ENCODE measurements at regions not wholly inside any gene's neighbourhood (a gene's known extent, or its start where the extent isn't known, plus 50 kb on each side); places are given as distances from the start of the nearest gene placed in this dataset.
"Not testable (repeated sequence)": the region's sequence is repeated elsewhere in the genome, so short reads cannot be mapped to it uniquely, and the experiment has no call there.

- TF ChIP-seq ZFX (IDR thresholded peaks at IDR 0.05; ENCODE audit: borderline replicate concordance) = no peak
- TF ChIP-seq, protein P1, sequence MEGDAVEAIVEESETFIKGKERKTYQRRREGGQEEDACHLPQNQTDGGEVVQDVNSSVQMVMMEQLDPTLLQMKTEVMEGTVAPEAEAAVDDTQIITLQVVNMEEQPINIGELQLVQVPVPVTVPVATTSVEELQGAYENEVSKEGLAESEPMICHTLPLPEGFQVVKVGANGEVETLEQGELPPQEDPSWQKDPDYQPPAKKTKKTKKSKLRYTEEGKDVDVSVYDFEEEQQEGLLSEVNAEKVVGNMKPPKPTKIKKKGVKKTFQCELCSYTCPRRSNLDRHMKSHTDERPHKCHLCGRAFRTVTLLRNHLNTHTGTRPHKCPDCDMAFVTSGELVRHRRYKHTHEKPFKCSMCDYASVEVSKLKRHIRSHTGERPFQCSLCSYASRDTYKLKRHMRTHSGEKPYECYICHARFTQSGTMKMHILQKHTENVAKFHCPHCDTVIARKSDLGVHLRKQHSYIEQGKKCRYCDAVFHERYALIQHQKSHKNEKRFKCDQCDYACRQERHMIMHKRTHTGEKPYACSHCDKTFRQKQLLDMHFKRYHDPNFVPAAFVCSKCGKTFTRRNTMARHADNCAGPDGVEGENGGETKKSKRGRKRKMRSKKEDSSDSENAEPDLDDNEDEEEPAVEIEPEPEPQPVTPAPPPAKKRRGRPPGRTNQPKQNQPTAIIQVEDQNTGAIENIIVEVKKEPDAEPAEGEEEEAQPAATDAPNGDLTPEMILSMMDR (IDR thresholded peaks at IDR 0.05) = no peak
- no peak overlapping the region for H3K27ac ChIP-seq
Measured at GRCh38 chr6:85744433-85744970, 101.8 kb upstream of the SYNCRIP start.

DNA sequence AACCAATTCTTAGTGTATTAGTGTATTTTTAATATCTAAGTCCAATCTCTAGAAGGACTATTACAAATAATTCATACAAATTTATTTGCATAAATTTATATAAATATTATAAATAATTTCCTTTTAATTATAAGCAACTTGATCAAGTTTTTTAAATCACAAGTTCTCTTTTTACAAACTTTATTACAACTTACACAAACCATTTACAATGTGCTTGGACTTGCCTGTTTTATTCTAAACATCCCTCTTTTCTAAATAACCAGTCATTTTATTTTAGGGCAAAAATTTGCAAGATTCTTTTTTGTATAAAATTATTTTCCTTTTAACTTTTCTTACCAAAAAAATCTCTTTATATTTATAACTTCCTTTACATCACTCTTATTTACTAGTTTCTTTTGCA, 83.5 kb upstream of the SYNCRIP start:
- no peak for TF ChIP-seq ZFX (IDR thresholded peaks at IDR 0.05; ENCODE audit: borderline replicate concordance)
- TF ChIP-seq, protein P1 (IDR thresholded peaks at IDR 0.05) = no peak

GRCh38 chr6:85715797-85716196, 73.1 kb upstream of the SYNCRIP start:
- TF ChIP-seq, protein P1 (IDR thresholded peaks at IDR 0.05) = no peak
- no peak for TF ChIP-seq ZFX (IDR thresholded peaks at IDR 0.05; ENCODE audit: borderline replicate concordance)
- H3K27ac ChIP-seq = no peak overlapping the region

More for the DNA sequence above, 83.5 kb upstream of the SYNCRIP start:
- H3K27ac ChIP-seq = no peak overlapping the region

DNA sequence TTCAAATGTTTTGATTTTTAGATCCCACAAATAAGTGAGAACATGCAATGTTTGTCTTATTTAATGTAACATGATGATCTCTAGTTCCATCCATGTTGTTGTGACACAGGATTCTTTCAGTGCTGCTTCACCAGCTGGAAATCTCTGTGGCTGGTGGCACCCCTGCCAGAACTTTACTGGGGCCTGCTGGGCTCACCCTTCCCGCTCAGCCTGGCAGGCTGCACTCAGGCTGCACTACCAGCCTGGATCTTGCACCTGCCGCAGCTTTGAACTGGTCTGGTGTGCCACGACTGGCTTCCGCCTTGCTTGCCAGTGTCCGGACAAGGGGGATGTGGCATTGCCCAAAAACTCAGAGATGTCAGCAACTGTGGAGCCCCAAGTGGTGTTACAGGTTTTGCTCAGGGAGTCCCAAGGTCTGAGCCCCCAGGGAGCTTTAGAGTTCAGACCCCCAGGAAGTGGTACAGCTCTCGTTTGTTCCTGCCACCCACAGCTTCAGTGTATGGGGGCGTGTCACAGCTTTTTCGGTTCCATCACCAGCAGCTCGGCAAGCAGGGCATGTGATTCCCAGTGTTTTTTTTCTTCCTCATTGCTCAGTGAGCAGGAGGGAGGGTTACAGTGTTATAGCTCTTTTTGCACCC, 72.3 kb upstream of the SYNCRIP start:
- TF ChIP-seq, protein P1 (IDR thresholded peaks at IDR 0.05) = no peak
- no peak for TF ChIP-seq ZFX (IDR thresholded peaks at IDR 0.05; ENCODE audit: borderline replicate concordance)
- H3K27ac ChIP-seq = no peak overlapping the region

GRCh38 chr6:85712346-85712745, 69.7 kb upstream of the SYNCRIP start:
- TF ChIP-seq ZFX (IDR thresholded peaks at IDR 0.05; ENCODE audit: borderline replicate concordance) = no peak
- TF ChIP-seq, protein P1 (IDR thresholded peaks at IDR 0.05) = no peak
- no peak overlapping the region for H3K27ac ChIP-seq

GRCh38 chr6:85707515-85708145, 64.9 kb upstream of the SYNCRIP start:
- H3K27ac ChIP-seq = not testable (repeated sequence)

DNA sequence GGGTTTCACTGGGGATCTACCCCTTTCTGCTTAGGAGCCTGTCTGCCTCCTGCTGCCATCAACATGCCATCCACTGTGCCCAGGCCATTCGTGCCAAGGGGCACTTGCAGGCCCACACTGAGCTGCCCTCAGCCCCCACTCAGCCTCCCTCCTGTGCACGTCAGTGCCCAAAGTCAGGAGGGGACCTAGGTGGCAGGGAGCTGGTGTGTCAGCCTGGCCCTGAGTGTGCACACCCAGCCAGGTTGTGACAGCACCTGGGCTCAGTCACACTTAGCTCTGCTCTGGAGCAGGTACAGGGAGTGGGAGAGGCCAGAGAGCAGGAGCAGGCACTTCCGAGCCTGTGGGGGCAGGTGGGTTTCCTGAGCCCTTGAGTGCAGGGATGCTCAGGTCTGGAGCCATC, 63.6 kb upstream of the SYNCRIP start:
- H3K27ac ChIP-seq = no peak overlapping the region
- no peak for TF ChIP-seq ZFX (IDR thresholded peaks at IDR 0.05; ENCODE audit: borderline replicate concordance)
- TF ChIP-seq, protein P1 (IDR thresholded peaks at IDR 0.05) = no peak

Data from 22Rv1 (cell line).